CD4-positive, alpha-beta T cell treated with Interleukin-6 for 4 hours (primary cell): ENCODE measurements at regions not wholly inside any gene's neighbourhood (a gene's known extent, or its start where the extent isn't known, plus 50 kb on each side); places are given as distances from the start of the nearest gene placed in this dataset.
"Not testable (repeated sequence)": the region's sequence is repeated elsewhere in the genome, so short reads cannot be mapped to it uniquely, and the experiment has no call there.

Source experiments
- DNase-seq: peaks from one replicate; pipeline ENCODE4 v3.0.0-alpha.2; 2020; ENCODE audit warnings: mixed read lengths

- no peak for DNase-seq
Observed at GRCh38 chr7:54398863-54399262, 143.3 kb upstream of the VSTM2A start.

GRCh38 chr7:54409917-54410316 is 132.3 kb upstream of the VSTM2A start:
- DNase-seq, result no peak

GRCh38 chr7:54416678-54417077 is 125.5 kb upstream of the VSTM2A start:
- no peak for DNase-seq

GRCh38 chr7:54419209-54419608 is 123.0 kb upstream of the VSTM2A start:
- no peak for DNase-seq

- no peak for DNase-seq
Observed at GRCh38 chr7:54426406-54426805, 115.8 kb upstream of the VSTM2A start.

- DNase-seq, result no peak
Observed at GRCh38 chr7:54429111-54429510, 113.1 kb upstream of the VSTM2A start.

GRCh38 chr7:54439391-54439790 is 102.8 kb upstream of the VSTM2A start:
- no peak for DNase-seq

- not testable (repeated sequence) for DNase-seq
Observed at GRCh38 chr7:54444046-54444686, 98.0 kb upstream of the VSTM2A start.

- DNase-seq, result not testable (repeated sequence)
Observed at GRCh38 chr7:54453168-54453567, 89.0 kb upstream of the VSTM2A start.

GRCh38 chr7:54454700-54455099 is 87.5 kb upstream of the VSTM2A start:
- DNase-seq, result not testable (repeated sequence)

GRCh38 chr7:54465095-54465494 is 77.1 kb upstream of the VSTM2A start:
- no peak for DNase-seq

GRCh38 chr7:54469740-54470139 is 72.4 kb upstream of the VSTM2A start:
- no peak for DNase-seq

- no peak for DNase-seq
Observed at GRCh38 chr7:54476609-54477008, 65.6 kb upstream of the VSTM2A start.

GRCh38 chr7:54477083-54477482 is 65.1 kb upstream of the VSTM2A start:
- DNase-seq, result no peak

GRCh38 chr7:54483523-54483922 is 58.7 kb upstream of the VSTM2A start:
- DNase-seq, result no peak

- DNase-seq, result no peak
Observed at GRCh38 chr7:54485044-54485443, 57.1 kb upstream of the VSTM2A start.
